Neuron (in vitro differentiated cells): ENCODE measurements at regions not wholly inside any gene's neighbourhood (a gene's known extent, or its start where the extent isn't known, plus 50 kb on each side); places are given as distances from the start of the nearest gene placed in this dataset.
"Not testable (repeated sequence)": the region's sequence is repeated elsewhere in the genome, so short reads cannot be mapped to it uniquely, and the experiment has no call there.

Experiments
- H2AFZ ChIP-seq: one replicate; pipeline ENCODE4 v1.6.1; 2013; ENCODE audit warnings: low read depth, mild to moderate bottlenecking, inconsistent platforms, low read length, moderate library complexity
- H3K27me3 ChIP-seq: one replicate; pipeline ENCODE4 v1.6.1; 2013; ENCODE audit warnings: low read length; ENCODE audit not compliant: insufficient read depth
- H3K36me3 ChIP-seq: one replicate; pipeline ENCODE4 v1.6.1; 2013; ENCODE audit warnings: low read length; ENCODE audit not compliant: insufficient read depth
- H3K4me1 ChIP-seq: one replicate; pipeline ENCODE4 v1.6.1; 2013; ENCODE audit warnings: low read length; ENCODE audit not compliant: insufficient read depth
- H3K4me3 ChIP-seq: 2 replicates; pipeline ENCODE4 v1.5.1; 2013; ENCODE audit warnings: mild to moderate bottlenecking, low read length, moderate library complexity
- H3K9me3 ChIP-seq: one replicate; pipeline ENCODE4 v1.6.1; 2013; ENCODE audit warnings: low read length

DNA sequence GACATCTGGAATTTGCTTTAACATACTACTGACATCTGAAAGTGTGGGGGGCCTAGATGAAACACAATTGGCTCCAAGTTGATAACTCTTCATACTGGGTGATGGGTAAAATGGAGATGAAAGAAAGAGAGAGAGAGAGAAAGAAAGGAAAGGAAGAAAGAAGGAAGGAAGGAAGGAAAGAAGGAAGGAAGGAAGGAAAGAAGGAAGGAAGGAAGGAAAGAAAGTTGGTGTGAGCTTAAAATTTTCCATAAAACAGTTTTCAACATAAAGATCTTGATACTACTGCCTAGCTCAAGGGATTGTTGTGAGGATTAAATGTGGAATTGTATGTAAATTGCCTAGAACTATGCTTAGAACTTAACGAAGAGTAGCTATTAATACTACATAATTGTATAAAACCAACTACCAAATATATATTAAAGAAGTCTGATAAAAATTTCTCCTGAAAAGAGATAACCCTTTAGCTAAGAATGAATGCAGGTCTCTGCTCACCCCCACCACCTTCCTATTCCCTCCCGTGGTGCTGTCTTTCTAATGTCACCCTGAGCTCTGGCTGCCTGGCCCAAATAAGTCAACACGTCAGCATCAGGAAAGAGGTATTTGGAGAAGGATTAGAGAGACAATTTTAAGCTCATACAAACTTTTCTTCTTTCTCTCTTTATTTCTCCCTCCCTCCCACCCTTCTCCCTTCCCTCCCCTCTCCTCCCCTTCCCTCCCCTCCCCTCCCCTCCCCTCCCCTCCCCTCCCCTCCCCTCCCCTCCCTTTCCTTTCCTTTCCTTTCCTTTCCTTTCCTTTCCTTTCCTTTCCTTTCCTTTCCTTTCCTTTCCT lies 89.3 kb upstream of the SGIP1 start:
- no peak overlapping the region for H2AFZ ChIP-seq
- H3K4me1 ChIP-seq: peaks cover 4% of the 10 kb centered on the region
- H3K36me3 ChIP-seq: no peaks in the 10 kb centered on the region
- H3K27me3 ChIP-seq: no peaks in the 10 kb centered on the region
- H3K9me3 ChIP-seq: no peaks in the 10 kb centered on the region
- no peak overlapping the region for H3K4me3 ChIP-seq

DNA sequence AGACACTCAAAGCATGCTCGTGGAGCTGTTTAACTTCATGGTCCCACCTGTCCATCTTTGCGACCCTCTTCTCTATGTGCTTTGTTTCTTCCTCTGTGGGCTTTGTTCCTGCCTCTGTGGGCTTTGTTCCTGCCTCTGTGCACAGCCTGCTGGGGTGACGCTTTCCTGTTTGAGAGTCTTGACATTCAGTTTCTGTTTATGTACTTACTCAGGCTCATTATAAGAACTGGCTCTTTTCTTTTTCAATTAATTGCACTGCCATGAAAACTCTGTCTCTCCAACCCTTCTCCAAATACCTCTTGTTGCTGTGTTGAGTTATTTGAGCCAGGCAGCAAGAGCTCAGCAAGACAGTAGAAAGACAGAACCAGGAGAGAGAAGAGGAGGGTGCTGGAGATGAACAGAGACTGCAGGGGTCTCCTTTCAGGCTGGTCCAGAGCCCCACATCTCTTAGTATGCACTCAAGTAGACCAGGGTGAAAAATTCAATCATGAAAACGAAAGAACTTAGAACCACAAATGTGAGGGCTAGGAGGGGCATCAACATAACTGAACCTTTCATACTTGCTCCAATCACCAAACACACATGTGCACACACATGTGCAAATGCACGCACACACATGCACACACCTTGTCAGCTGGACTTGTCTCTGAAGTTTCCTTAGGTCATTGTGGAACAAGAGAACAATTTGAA lies 88.3 kb upstream of the SGIP1 start:
- no peaks in the 10 kb centered on the region for H3K27me3 ChIP-seq
- H2AFZ ChIP-seq: peak overlapping the region; percentile 87
- peaks cover 4% of the 10 kb centered on the region for H3K4me1 ChIP-seq
- no peaks in the 10 kb centered on the region for H3K36me3 ChIP-seq
- H3K9me3 ChIP-seq: no peaks in the 10 kb centered on the region
- no peak overlapping the region for H3K4me3 ChIP-seq

DNA sequence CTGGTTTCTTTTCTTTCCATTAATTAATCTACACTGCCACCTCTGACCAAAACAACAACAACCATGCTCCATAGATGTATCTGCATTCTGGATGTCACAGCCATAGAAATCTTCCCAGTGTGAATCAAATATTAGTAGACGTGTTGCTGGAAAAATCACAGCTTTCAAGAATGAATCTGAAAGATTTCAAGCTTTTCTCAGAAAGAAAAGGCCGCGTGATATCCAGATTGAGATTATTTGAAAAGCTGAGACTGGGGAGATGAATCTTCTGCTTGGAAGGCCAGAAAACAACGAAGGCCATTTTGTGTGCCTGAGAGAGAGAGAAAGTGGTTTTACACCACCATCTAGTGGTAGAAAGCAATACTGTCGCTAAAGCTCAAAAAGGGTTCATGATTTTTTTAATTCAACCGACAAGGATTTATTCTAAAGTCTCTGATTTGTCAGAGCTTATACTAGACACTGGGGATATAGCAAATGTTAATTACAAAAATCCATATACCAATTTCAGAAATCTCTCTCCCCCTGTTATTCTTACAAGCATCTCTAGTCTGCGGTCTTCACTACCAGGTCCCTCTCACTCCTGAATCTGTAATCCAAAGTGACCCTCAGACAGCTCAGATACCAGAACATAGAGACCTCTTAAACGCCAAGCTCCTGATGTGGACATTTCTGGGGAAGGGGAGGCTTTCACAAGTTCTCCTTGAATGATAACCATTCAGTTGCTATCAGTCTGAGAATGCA lies 87.5 kb upstream of the SGIP1 start:
- peak overlapping the region; percentile 87 for H2AFZ ChIP-seq
- no peaks in the 10 kb centered on the region for H3K27me3 ChIP-seq
- H3K4me3 ChIP-seq: no peak overlapping the region
- H3K4me1 ChIP-seq: peaks cover 4% of the 10 kb centered on the region
- no peaks in the 10 kb centered on the region for H3K9me3 ChIP-seq
- H3K36me3 ChIP-seq: no peaks in the 10 kb centered on the region

DNA sequence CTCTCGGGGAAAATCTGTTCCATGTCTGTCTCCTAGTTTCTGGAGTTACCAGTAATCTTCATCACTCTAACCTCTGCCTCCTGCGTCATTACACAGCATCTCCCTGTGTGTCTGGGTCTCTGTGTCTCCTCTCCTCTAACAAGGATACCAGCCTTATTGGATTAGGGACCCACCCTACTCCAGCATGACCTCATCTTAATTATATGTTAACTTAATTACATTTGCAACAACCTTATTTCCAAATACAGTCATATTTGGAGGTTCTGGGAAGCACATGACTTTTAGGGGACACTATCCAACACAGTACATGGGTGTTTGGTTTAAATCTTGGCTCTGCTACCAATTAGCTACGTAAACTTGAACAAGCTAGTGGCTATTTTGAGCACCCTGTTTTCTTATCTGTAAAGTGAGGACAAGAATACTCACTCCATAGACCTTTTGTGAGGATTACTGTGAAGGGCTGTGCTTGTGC lies 83.9 kb upstream of the SGIP1 start:
- H3K4me3 ChIP-seq: no peak overlapping the region
- H3K4me1 ChIP-seq: peaks cover 4% of the 10 kb centered on the region
- no peaks in the 10 kb centered on the region for H3K36me3 ChIP-seq
- no peaks in the 10 kb centered on the region for H3K9me3 ChIP-seq
- no peaks in the 10 kb centered on the region for H3K27me3 ChIP-seq
- H2AFZ ChIP-seq: no peak overlapping the region

DNA sequence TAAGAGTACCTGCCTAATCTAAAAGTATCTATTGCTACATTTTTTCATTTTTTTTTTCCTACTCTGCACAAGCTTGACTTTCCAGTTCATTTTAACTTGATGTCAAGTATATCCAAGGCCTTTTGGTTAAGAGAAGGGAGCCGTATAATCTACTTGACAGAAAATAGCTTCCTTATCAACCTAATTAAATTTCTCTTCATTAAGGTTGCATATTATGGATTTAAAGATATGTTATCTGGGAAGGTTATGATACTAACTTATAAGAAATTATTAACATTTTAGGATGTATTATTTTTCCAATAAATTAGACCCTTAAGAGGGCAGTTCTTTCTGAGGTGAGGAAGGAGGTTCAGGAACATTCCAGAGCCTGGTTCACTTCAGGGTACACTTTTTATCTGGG lies 83.1 kb upstream of the SGIP1 start:
- no peaks in the 10 kb centered on the region for H3K4me1 ChIP-seq
- H2AFZ ChIP-seq: no peak overlapping the region
- H3K4me3 ChIP-seq: no peak overlapping the region
- H3K27me3 ChIP-seq: no peaks in the 10 kb centered on the region
- H3K9me3 ChIP-seq: no peaks in the 10 kb centered on the region
- H3K36me3 ChIP-seq: no peaks in the 10 kb centered on the region

DNA sequence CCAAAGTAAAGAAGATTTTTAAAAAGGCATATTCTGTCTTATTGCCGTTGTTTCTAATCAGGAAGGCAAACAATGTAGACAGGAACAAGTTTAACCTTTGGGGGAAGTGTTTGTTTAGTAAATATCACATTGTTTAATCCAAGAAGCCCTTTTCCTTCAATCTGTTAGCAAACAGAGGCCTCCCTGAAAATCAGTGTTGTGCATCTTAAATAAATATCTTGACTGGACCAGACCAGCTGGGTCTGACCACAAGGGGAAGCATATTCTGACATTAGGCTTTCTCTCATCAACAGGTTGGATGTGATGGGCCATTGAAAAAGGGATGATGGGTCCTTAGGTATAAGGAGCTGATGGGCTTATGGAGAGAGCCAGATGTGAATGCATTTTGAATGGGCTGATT lies 81.8 kb upstream of the SGIP1 start:
- H3K27me3 ChIP-seq: no peaks in the 10 kb centered on the region
- H3K4me3 ChIP-seq: no peak overlapping the region
- H3K4me1 ChIP-seq: no peaks in the 10 kb centered on the region
- H2AFZ ChIP-seq: no peak overlapping the region
- no peaks in the 10 kb centered on the region for H3K9me3 ChIP-seq
- H3K36me3 ChIP-seq: no peaks in the 10 kb centered on the region

DNA sequence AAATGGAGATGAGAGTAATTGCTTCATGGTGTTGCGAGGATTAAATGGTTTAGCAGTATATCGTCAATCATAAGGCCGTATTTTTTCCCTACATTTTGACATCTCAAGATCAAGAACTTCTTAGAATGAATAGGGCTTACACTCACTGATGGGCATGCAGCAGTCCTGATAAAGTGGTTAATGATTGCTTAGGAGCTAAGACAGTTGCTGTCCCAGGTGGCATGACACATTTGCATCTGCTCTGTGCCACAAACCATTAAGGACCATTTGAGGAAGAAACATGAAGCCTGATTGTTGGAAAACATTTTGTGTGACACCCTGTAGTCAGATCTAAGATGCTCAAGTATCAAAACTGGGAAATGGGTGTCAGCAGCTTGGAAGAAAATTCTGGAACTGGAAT lies 81.0 kb upstream of the SGIP1 start:
- Histone ChIP-seq H3K4me3 (no peak overlapping the region), H3K27me3 (no peaks in the 10 kb centered on the region), H2AFZ (no peak overlapping the region), H3K36me3 (no peaks in the 10 kb centered on the region), H3K9me3 (no peaks in the 10 kb centered on the region), H3K4me1 (no peaks in the 10 kb centered on the region)

DNA sequence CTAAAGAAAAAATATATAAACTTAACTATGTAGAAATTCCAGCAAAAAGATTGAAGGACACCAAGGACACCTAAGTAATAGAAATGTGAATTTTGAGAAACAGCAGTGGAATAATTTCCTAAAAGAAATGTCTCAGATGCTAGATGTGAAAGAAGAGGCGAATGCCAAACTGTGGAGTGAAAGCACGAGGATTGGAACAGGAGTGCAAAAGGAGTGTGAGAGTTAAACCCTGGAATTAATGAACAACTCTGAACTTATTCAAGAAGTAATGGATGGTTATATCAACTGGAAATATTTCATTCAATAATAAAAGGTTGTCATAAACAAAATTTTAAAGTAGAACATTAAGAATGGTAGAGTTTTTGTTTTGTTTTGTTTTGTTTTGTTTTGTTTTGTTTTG lies 78.5 kb upstream of the SGIP1 start:
- Histone ChIP-seq H3K9me3 (no peaks in the 10 kb centered on the region), H3K36me3 (no peaks in the 10 kb centered on the region), H3K4me1 (no peaks in the 10 kb centered on the region), H3K27me3 (no peaks in the 10 kb centered on the region), H3K4me3 (no peak overlapping the region), H2AFZ (no peak overlapping the region)

DNA sequence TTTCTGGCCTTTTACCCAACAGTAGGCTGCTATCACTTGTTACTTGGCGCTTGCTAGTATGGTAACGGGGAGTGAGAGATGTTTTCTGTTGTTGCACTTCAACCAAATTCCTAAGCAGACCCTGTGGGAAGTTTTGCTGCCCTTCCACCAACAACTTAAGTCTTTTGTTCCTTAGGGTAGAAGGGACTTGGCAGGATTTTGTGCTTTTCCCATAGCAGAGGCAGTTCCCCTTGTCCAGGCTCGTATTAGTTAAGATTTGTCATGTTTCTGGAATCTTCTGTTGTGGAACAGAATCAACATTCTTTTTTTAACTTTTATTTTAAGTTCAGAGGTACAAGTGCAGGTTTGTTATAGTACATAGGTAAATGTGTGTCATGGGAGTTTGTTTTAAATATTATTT lies 73.2 kb upstream of the SGIP1 start:
- H2AFZ ChIP-seq: no peak overlapping the region
- H3K9me3 ChIP-seq: no peaks in the 10 kb centered on the region
- no peak overlapping the region for H3K4me3 ChIP-seq
- H3K27me3 ChIP-seq: no peaks in the 10 kb centered on the region
- no peaks in the 10 kb centered on the region for H3K36me3 ChIP-seq
- no peaks in the 10 kb centered on the region for H3K4me1 ChIP-seq

DNA sequence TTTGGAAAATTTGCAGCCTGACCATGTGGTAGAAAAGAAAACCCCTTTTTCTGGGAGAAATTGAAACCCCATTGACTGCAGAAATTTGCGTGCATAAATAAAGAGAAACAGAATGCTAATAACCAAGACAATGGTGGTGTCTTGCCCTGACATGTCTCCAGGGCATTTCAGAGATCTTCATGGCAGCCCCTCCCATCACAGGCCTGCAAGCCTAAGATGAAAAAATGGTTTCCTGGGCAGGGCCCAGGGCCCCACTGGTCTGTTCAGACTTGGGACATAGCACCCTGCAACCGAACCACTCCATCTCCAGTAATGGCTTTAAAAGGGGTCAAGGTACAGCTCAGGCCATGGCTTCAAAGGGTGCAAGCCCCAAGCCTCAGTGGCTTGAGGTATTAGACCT lies 71.6 kb upstream of the SGIP1 start:
- H2AFZ ChIP-seq: no peak overlapping the region
- H3K4me3 ChIP-seq: no peak overlapping the region
- no peaks in the 10 kb centered on the region for H3K4me1 ChIP-seq
- H3K9me3 ChIP-seq: no peaks in the 10 kb centered on the region
- H3K27me3 ChIP-seq: no peaks in the 10 kb centered on the region
- no peaks in the 10 kb centered on the region for H3K36me3 ChIP-seq

DNA sequence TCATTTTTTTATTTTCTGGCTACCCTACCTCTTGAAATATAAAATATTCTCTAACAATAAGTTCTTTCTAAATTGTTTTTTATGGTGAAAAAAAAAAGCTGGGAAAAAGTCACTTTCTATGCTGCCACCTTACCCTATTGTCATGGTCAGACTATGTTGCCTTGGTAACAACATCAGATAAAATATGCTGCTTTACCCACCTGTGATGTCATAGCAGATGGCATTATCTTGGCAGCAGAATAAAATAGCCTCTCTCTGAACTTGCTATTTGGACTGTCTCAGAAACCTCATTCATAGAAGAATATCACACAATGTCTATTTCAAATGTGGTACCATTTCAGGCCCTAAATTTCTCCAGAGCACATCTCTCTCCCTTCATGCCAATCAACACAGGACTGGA lies 69.6 kb upstream of the SGIP1 start:
- no peaks in the 10 kb centered on the region for H3K36me3 ChIP-seq
- no peaks in the 10 kb centered on the region for H3K4me1 ChIP-seq
- no peak overlapping the region for H2AFZ ChIP-seq
- no peaks in the 10 kb centered on the region for H3K27me3 ChIP-seq
- H3K9me3 ChIP-seq: no peaks in the 10 kb centered on the region
- H3K4me3 ChIP-seq: no peak overlapping the region

DNA sequence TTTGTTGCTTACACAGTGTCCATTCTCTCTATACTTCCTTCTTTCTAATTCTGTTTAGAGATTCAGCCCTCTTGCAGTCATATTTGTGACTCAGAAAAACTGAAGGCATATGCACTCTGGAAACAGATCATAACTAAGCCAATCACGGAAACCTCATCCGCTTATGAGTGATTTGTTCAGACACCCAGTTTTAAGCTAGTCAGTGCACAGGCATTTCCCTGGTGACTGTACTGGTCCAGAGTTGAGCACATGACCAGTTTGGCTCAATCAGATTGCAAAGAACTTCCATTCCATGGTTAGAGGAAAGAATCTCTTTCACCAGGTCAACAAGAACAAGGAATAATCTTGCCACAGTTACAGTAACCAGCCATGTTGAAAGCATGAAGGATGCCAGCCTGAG lies 69.2 kb upstream of the SGIP1 start:
- Histone ChIP-seq H2AFZ (no peak overlapping the region), H3K36me3 (no peaks in the 10 kb centered on the region), H3K4me3 (no peak overlapping the region)

DNA sequence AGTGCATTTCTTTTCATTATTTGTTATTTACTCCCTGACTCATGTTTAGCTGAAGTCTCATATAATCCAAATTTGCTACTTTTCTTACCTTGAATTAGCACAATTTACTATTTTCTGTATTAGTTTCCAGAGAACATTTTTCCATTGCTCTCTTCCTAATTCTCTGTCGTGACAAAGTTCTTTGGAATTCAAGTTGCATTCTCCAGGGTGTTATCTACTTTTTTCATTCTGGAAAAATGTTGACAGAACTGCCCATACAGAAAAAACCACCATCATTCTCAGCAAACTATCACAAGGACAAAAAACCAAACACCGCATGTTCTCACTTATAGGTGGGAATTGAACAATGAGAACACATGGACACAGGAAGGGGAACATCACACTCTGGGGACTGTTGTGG lies 67.3 kb upstream of the SGIP1 start:
- H3K4me3 ChIP-seq, H3K4me1 ChIP-seq, H3K27me3 ChIP-seq, H2AFZ ChIP-seq, H3K36me3 ChIP-seq, H3K9me3 ChIP-seq: not testable (repeated sequence)

More for the DNA sequence above, 69.2 kb upstream of the SGIP1 start:
- no peaks in the 10 kb centered on the region for H3K27me3 ChIP-seq
- H3K4me1 ChIP-seq: no peaks in the 10 kb centered on the region
- no peaks in the 10 kb centered on the region for H3K9me3 ChIP-seq
